SJSA1 (cell line): ENCODE measurements at regions not wholly inside any gene's neighbourhood (a gene's known extent, or its start where the extent isn't known, plus 50 kb on each side); places are given as distances from the start of the nearest gene placed in this dataset.
A peak's percentile ranks its signal among the peaks of the same experiment; 100 is the strongest.
"Not testable (repeated sequence)": the region's sequence is repeated elsewhere in the genome, so short reads cannot be mapped to it uniquely, and the experiment has no call there.

Experiments
- DNase-seq, 2 experiments: peaks; one replicate each; pipeline ENCODE4 v3.0.0-alpha.2; 2015 to 2020; ENCODE audit warnings: low spot score in 2 of 2, low read depth in 1 of 2
- H3K27ac ChIP-seq: fragments of 250-450 bp; sonication (Bioruptor Pico); 2 replicates; pipeline ENCODE4 v1.5.1; 2020; ENCODE audit warnings: mild to moderate bottlenecking, moderate library complexity
- H3K27me3 ChIP-seq: fragments of 250-450 bp; sonication (Bioruptor Pico); replicated peaks from 2 replicates; pipeline ENCODE4 v1.5.1; 2020; ENCODE audit warnings: mild to moderate bottlenecking, moderate library complexity
- H3K36me3 ChIP-seq: fragments of 250-450 bp; sonication (Bioruptor Pico); 2 replicates; pipeline ENCODE4 v1.5.1; 2020; ENCODE audit warnings: mild to moderate bottlenecking
- H3K4me1 ChIP-seq: fragments of 250-450 bp; sonication (Bioruptor Pico); replicated peaks from 2 replicates; pipeline ENCODE4 v1.6.1; 2021; ENCODE audit warnings: mild to moderate bottlenecking
- H3K4me3 ChIP-seq: fragments of 250-450 bp; sonication (Bioruptor Pico); 2 replicates; pipeline ENCODE4 v1.5.1; 2020; ENCODE audit warnings: mild to moderate bottlenecking
- H3K9me3 ChIP-seq: fragments of 250-450 bp; sonication (Bioruptor Pico); replicated peaks from 2 replicates; pipeline ENCODE4 v1.5.1; 2020; ENCODE audit warnings: mild to moderate bottlenecking

DNA sequence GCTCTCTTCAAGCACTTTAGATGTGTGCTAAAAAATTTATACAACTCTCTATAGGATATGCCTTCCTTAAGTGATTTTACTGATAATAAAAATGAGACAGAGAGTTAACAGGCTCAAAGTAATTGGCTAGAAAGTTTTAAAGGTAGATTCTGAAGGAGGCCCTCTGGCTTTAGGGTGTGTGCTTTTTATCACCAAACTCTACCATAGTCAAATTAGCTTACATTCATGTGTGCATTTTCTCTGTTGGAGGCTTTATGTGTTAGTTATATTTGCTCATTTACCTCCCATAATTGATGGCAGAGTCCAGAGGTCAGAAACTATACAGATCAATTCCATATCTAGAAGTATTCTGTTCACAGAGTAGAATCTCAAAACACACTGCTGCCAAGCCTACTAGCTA lies 317.5 kb downstream of the JRKL start:
- no peaks in the 10 kb centered on the region for H3K27me3 ChIP-seq
- no peak overlapping the region for H3K4me3 ChIP-seq
- no peak overlapping the region for H3K27ac ChIP-seq
- no peaks in the 10 kb centered on the region for H3K4me1 ChIP-seq
- H3K9me3 ChIP-seq, result no peaks in the 10 kb centered on the region
- no peaks in the 10 kb centered on the region for H3K36me3 ChIP-seq
- no peak for DNase-seq

- no peaks in the 10 kb centered on the region for H3K27me3 ChIP-seq
- no peak overlapping the region for H3K4me3 ChIP-seq
- DNase-seq, result no peak
- no peaks in the 10 kb centered on the region for H3K36me3 ChIP-seq
- H3K9me3 ChIP-seq, result no peaks in the 10 kb centered on the region
- no peaks in the 10 kb centered on the region for H3K4me1 ChIP-seq
- no peak overlapping the region for H3K27ac ChIP-seq
These were observed 318.5 kb downstream of the JRKL start for GRCh38 chr11:96708219-96708878.

DNA sequence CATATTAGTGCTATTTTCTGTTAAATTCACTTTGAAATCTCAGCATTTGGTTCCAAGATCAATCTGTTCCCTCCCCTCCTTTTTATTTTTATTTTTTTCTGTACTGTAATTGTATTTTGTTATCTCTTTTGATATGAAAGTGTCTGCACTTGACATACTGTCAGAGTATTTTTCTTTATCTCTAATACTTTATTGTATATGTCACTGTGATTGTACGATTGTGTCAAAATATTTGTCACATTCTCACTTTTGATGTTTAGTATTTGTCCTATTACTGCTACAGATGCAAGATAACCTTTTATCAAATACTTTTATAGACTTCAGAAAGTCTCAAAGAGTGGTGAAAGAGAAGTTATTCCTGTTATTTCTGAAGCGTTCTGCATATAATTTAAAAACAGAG lies 323.5 kb downstream of the JRKL start:
- no peak for DNase-seq

DNA sequence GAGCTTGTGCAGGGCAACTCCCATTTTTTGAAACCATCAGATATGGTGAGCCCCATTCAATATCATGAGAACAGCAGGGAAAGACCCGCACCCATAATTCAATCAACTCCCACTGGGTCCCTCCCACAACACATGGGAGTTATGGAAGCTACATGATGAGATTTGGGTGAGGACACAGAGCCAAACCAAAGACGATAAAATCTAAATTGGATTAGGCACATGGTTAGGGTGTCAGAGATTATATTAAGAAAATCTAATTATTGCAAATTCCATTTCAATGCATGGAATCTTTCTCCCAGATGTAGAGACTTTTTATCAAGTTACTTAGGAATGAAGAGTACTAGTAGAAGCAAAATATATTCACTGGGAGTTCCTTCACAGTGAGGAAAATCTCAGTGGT lies 324.9 kb downstream of the JRKL start:
- no peak for DNase-seq
- Histone ChIP-seq H3K27ac (no peak overlapping the region), H3K9me3 (no peaks in the 10 kb centered on the region), H3K4me3 (no peak overlapping the region), H3K4me1 (no peaks in the 10 kb centered on the region), H3K36me3 (no peaks in the 10 kb centered on the region), H3K27me3 (no peaks in the 10 kb centered on the region)

More for the DNA sequence above, 323.5 kb downstream of the JRKL start:
- no peaks in the 10 kb centered on the region for H3K9me3 ChIP-seq
- no peaks in the 10 kb centered on the region for H3K27me3 ChIP-seq
- H3K4me3 ChIP-seq, result no peak overlapping the region
- no peaks in the 10 kb centered on the region for H3K4me1 ChIP-seq
- H3K27ac ChIP-seq, result no peak overlapping the region
- no peaks in the 10 kb centered on the region for H3K36me3 ChIP-seq

- H3K4me3 ChIP-seq, result no peak overlapping the region
- DNase-seq, result no peak
- no peaks in the 10 kb centered on the region for H3K36me3 ChIP-seq
- H3K27ac ChIP-seq, result no peak overlapping the region
- no peaks in the 10 kb centered on the region for H3K27me3 ChIP-seq
- H3K4me1 ChIP-seq, result no peaks in the 10 kb centered on the region
- H3K9me3 ChIP-seq, result no peaks in the 10 kb centered on the region
These were observed 325.4 kb downstream of the JRKL start for GRCh38 chr11:96715208-96715607.

- no peaks in the 10 kb centered on the region for H3K9me3 ChIP-seq
- no peaks in the 10 kb centered on the region for H3K27me3 ChIP-seq
- no peaks in the 10 kb centered on the region for H3K4me1 ChIP-seq
- H3K4me3 ChIP-seq, result no peak overlapping the region
- no peaks in the 10 kb centered on the region for H3K36me3 ChIP-seq
- H3K27ac ChIP-seq, result no peak overlapping the region
- DNase-seq, result no peak
These were observed 346.8 kb downstream of the JRKL start for GRCh38 chr11:96736601-96737000.

- no peaks in the 10 kb centered on the region for H3K4me1 ChIP-seq
- no peak for DNase-seq
- H3K4me3 ChIP-seq, result no peak overlapping the region
- no peaks in the 10 kb centered on the region for H3K9me3 ChIP-seq
- no peaks in the 10 kb centered on the region for H3K27me3 ChIP-seq
- no peak overlapping the region for H3K27ac ChIP-seq
- no peaks in the 10 kb centered on the region for H3K36me3 ChIP-seq
These were observed 348.5 kb downstream of the JRKL start for GRCh38 chr11:96738311-96738710.

DNA sequence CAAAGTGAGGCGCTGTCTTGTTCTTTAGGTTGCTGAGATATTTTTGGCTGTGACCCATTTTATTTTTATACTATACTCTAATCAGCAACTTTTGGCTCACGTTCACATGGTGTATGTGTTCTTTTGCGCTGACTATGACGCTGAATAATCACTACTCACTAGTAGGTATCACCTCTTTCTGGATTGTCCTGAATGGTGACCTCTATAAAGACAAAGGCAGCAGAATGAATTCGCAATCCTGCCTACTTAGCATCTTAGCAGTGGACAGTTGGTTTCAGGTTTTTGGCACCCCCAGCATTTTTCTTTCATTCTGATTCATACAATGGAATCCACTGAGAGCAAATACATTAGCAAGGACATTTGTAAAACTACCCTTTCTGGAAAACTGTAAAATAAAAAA lies 351.3 kb downstream of the JRKL start:
- no peaks in the 10 kb centered on the region for H3K36me3 ChIP-seq
- H3K27me3 ChIP-seq, result no peaks in the 10 kb centered on the region
- no peaks in the 10 kb centered on the region for H3K4me1 ChIP-seq
- H3K9me3 ChIP-seq, result no peaks in the 10 kb centered on the region
- H3K4me3 ChIP-seq, result no peak overlapping the region
- no peak overlapping the region for H3K27ac ChIP-seq
- DNase-seq, result no peak

- H3K27ac ChIP-seq, result no peak overlapping the region
- DNase-seq, result no peak
- no peaks in the 10 kb centered on the region for H3K36me3 ChIP-seq
- no peaks in the 10 kb centered on the region for H3K27me3 ChIP-seq
- peaks cover 21% of the 10 kb centered on the region for H3K4me1 ChIP-seq
- no peaks in the 10 kb centered on the region for H3K9me3 ChIP-seq
- H3K4me3 ChIP-seq, result no peak overlapping the region
These were observed 354.9 kb downstream of the JRKL start for GRCh38 chr11:96744697-96745096.

- Histone ChIP-seq H3K4me1 (peaks cover 25% of the 10 kb centered on the region), H3K36me3 (no peaks in the 10 kb centered on the region), H3K9me3 (no peaks in the 10 kb centered on the region), H3K4me3 (no peak overlapping the region), H3K27ac (peak overlapping the region; percentile 80), H3K27me3 (no peaks in the 10 kb centered on the region)
- peak in 1 of 2 experiments; percentile 67 for DNase-seq
These were observed 359.0 kb downstream of the JRKL start for GRCh38 chr11:96748639-96749370.

DNA sequence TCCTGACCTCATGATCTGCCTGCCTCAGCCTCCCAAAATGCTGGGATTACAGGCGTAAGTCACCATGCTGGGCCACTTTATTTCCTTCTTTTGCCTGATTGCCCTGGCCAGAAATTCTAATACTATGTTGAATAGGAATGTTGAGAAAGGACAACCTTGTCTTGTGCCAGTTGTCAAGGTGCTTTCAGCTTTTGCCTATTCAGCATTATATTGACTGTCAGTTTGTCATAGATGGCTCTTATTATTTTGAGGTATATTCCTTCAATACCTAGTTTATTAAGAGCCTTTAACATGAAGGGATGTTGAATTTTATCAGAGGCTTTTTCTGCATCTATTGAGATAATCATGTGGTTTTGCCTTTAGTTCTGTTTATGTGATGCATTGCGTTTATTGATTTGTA lies 362.0 kb downstream of the JRKL start:
- not testable (repeated sequence) for DNase-seq, H3K27ac ChIP-seq, H3K4me3 ChIP-seq, H3K9me3 ChIP-seq, H3K27me3 ChIP-seq, H3K36me3 ChIP-seq
- H3K4me1 ChIP-seq, result peaks cover 25% of the 10 kb centered on the region

- Histone ChIP-seq H3K4me1 (peaks cover 25% of the 10 kb centered on the region), H3K9me3 (no peaks in the 10 kb centered on the region), H3K4me3 (no peak overlapping the region), H3K36me3 (no peaks in the 10 kb centered on the region), H3K27ac (no peak overlapping the region), H3K27me3 (no peaks in the 10 kb centered on the region)
- no peak for DNase-seq
These were observed 362.4 kb downstream of the JRKL start for GRCh38 chr11:96752221-96752620.

- Histone ChIP-seq H3K4me1 (peaks cover 12% of the 10 kb centered on the region), H3K9me3 (no peaks in the 10 kb centered on the region), H3K27me3 (no peaks in the 10 kb centered on the region), H3K27ac (no peak overlapping the region), H3K4me3 (no peak overlapping the region), H3K36me3 (no peaks in the 10 kb centered on the region)
- DNase-seq, result no peak
These were observed 364.2 kb downstream of the JRKL start for GRCh38 chr11:96753997-96754396.

GRCh38 chr11:96755209-96755608 lies 365.4 kb downstream of the JRKL start:
- Histone ChIP-seq H3K27ac (no peak overlapping the region), H3K27me3 (no peaks in the 10 kb centered on the region), H3K4me3 (no peak overlapping the region), H3K9me3 (no peaks in the 10 kb centered on the region), H3K36me3 (no peaks in the 10 kb centered on the region), H3K4me1 (no peaks in the 10 kb centered on the region)
- DNase-seq, result no peak
